ENCODE measurements at regions not wholly inside any gene's neighbourhood (a gene's known extent, or its start where the extent isn't known, plus 50 kb on each side); places are given as distances from the start of the nearest gene placed in this dataset.

- ATAC-seq: peak; percentile 84 to 85
- peaks cover 0 to 11% of the 10 kb centered on the region in 2 donors for H3K9me3 Mint-ChIP-seq
- no peak for DNase-seq (ENCODE audit: low spot score in 2 of 2)
- H3K36me3 Mint-ChIP-seq: peaks cover 0 to 16% of the 10 kb centered on the region in 2 donors
- peak overlapping the region in 1 of 2 donors; percentile 37 for H3K27ac Mint-ChIP-seq
Measured at GRCh38 chr9:631596-631995, 209.9 kb upstream of the DMRT1 start.

- ATAC-seq: no peak
- H3K27ac Mint-ChIP-seq: no peak overlapping the region
Measured at GRCh38 chr9:633461-633860, 208.0 kb upstream of the DMRT1 start.

DNA sequence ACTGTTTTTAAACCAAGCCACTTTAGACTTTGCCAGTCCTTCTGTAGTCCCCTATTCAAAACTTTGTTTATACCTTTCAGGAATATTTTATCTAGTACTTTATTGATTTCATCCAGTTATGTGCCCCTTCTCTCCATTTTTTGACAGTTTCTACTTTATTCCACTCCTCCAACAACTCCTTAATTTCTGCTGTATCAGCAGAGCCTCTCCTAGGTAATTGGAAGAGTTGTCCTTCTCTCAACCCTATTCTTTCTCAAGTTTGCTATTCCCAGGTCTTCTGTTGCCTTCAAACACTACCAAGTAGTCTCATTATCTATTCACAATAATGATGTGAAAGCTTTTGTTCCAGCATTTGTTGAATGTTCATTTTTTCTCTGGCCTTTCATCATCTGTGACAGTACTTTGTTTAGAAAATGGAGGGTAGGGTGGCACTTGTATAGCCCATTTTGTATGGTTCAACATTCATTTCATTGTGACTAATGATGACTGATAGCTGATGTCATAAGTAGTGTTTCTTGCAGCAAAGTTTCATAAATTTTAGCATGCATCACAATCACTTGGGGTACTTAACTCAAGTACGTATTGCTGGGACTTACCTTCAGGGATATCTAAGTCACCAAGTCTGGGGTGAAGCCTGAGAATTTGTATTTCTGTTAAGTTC, 204.4 kb upstream of the DMRT1 start:
- ATAC-seq: peak; percentile 41
- peaks cover 0 to 5% of the 10 kb centered on the region in 2 donors for H3K36me3 Mint-ChIP-seq
- peak overlapping the region in 1 of 2 donors; percentile 8 for H3K27ac Mint-ChIP-seq
- no peaks in the 10 kb centered on the region for H3K9me3 Mint-ChIP-seq
- no peak for DNase-seq (ENCODE audit: low spot score in 2 of 2)

More at GRCh38 chr9:633461-633860, 208.0 kb upstream of the DMRT1 start:
- no peak for DNase-seq (ENCODE audit: low spot score in 2 of 2)
- Mint-ChIP-seq H3K36me3 (peaks cover 0 to 16% of the 10 kb centered on the region in 2 donors), H3K9me3 (peaks cover 0 to 11% of the 10 kb centered on the region in 2 donors)

DNA sequence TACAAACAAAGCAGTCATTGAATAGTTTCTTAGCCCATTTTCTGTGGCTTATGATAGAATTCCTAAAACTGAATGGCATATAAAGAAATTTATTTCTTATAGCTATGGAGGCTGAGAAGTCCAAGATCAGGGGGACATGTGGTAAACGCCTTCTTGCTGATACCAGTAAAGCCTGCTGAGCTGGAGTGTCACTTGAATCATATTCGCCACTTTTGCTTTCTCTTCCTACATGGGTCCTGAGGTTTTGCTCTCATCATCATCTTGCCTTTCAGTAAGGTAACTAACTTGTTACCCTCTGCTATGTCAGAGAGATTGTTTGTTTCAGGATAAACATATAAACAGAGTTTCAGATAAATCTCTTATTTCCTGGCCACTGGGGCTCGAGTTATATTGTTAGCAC, 203.3 kb upstream of the DMRT1 start:
- no peak for DNase-seq (ENCODE audit: low spot score in 2 of 2)
- H3K36me3 Mint-ChIP-seq: no peaks in the 10 kb centered on the region
- no peaks in the 10 kb centered on the region for H3K9me3 Mint-ChIP-seq
- peak overlapping the region in 1 of 2 donors; percentile 33 for H3K27ac Mint-ChIP-seq
- peak in 1 of 2 donors; percentile 34 for ATAC-seq

GRCh38 chr9:642014-642413, 199.5 kb upstream of the DMRT1 start:
- Mint-ChIP-seq H3K27ac (peak overlapping the region in 1 of 2 donors; percentile 55), H3K9me3 (no peaks in the 10 kb centered on the region), H3K36me3 (no peaks in the 10 kb centered on the region)
- ATAC-seq: no peak
- no peak for DNase-seq (ENCODE audit: low spot score in 2 of 2)

DNA sequence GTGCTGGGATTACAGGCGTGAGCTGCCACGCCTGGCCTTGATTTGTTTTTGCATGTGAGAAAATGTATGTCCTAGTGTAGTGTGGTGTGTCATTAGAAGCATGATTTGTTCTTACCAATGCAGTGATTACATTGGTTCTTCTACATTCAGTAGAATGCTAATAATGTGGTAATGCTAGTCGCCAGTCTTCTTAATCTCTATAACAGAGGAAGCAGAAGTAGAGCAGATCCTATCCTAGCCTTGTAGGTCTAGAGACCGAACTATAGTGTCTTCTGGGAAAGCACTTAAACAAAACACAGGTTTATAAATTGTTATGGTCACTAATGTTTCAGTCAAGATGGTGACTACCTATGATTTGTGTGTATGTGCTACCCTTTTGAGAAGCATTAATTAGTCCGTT, 197.5 kb upstream of the DMRT1 start:
- no peaks in the 10 kb centered on the region for H3K36me3 Mint-ChIP-seq
- DNase-seq (ENCODE audit: low spot score in 2 of 2) (no peak), ATAC-seq (no peak)
- no peaks in the 10 kb centered on the region for H3K9me3 Mint-ChIP-seq
- H3K27ac Mint-ChIP-seq: no peak overlapping the region

- Mint-ChIP-seq H3K36me3 (no peaks in the 10 kb centered on the region), H3K27ac (no peak overlapping the region), H3K9me3 (no peaks in the 10 kb centered on the region)
- DNase-seq (ENCODE audit: low spot score in 2 of 2): no peak
- no peak for ATAC-seq
Measured at GRCh38 chr9:647522-647921, 194.0 kb upstream of the DMRT1 start.

GRCh38 chr9:649128-650074, 192.1 kb upstream of the DMRT1 start:
- no peak for ATAC-seq
- Mint-ChIP-seq H3K36me3 (no peaks in the 10 kb centered on the region), H3K27ac (no peak overlapping the region), H3K9me3 (no peaks in the 10 kb centered on the region)
- no peak for DNase-seq (ENCODE audit: low spot score in 2 of 2)

GRCh38 chr9:650362-650761, 191.1 kb upstream of the DMRT1 start:
- no peak for DNase-seq (ENCODE audit: low spot score in 2 of 2)
- H3K9me3 Mint-ChIP-seq: no peaks in the 10 kb centered on the region

GRCh38 chr9:651371-651770, 190.1 kb upstream of the DMRT1 start:
- Mint-ChIP-seq H3K36me3 (no peaks in the 10 kb centered on the region), H3K9me3 (no peaks in the 10 kb centered on the region), H3K27ac (no peak overlapping the region)
- DNase-seq (ENCODE audit: low spot score in 2 of 2): no peak
- ATAC-seq: no peak

More at GRCh38 chr9:650362-650761, 191.1 kb upstream of the DMRT1 start:
- no peaks in the 10 kb centered on the region for H3K36me3 Mint-ChIP-seq
- peak overlapping the region in 1 of 2 donors; percentile 12 for H3K27ac Mint-ChIP-seq
- ATAC-seq: peak in 1 of 2 donors; percentile 69

DNA sequence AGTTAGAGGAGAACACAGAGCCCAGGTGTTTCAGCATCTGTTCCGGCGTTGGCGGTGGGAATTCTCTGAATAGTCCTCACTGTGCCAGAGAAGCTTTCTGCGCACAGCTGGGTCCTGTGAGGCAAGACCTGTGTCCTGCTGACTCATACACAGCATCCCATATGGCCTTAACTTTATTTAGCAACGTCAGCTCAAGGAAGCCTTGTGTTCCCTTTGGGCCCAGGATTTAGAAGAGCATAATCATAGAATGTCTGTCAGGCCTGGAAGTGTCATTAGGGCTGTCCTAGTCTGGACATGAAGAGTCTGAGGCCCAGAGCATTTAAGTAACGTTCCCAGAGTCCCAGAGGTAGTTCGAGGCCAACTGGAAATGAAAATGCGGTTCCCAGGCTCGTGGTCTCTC, 188.6 kb upstream of the DMRT1 start:
- no peak overlapping the region for H3K27ac Mint-ChIP-seq
- ATAC-seq (no peak), DNase-seq (ENCODE audit: low spot score in 2 of 2) (no peak)
- no peaks in the 10 kb centered on the region for H3K36me3 Mint-ChIP-seq
- no peaks in the 10 kb centered on the region for H3K9me3 Mint-ChIP-seq

- H3K27ac Mint-ChIP-seq: no peak overlapping the region
- H3K9me3 Mint-ChIP-seq: no peaks in the 10 kb centered on the region
- DNase-seq (ENCODE audit: low spot score in 2 of 2) (no peak), ATAC-seq (no peak)
- H3K36me3 Mint-ChIP-seq: no peaks in the 10 kb centered on the region
Measured at GRCh38 chr9:653421-653820, 188.1 kb upstream of the DMRT1 start.

DNA sequence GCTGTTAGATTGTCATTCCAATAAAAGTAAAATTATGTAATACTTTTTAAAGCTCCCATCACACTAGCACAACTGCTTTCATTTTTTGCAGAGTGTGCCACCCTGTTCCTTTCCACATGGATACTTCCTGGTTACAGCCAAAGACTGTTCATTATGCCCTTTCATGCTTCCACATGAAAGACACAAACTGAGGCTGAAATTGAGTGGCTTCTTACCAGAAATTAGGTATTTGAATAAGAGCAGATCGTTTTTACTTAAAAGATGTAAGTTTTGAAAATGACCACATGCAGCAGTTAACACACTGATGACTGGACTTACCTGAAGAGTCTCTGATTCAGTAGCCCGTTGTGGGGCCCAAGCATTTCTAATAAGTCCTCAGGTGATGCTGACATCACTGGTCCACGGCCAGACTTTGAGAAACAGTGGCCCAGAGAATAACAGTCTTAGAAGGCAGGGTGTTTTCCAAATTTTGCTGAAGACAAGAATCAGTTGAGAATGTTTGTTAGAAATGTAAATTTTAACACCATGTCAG, 187.6 kb upstream of the DMRT1 start:
- Mint-ChIP-seq H3K27ac (no peak overlapping the region), H3K36me3 (no peaks in the 10 kb centered on the region), H3K9me3 (no peaks in the 10 kb centered on the region)
- DNase-seq (ENCODE audit: low spot score in 2 of 2) (no peak), ATAC-seq (no peak)

GRCh38 chr9:655875-656274, 185.6 kb upstream of the DMRT1 start:
- no peak for DNase-seq (ENCODE audit: low spot score in 2 of 2)
- Mint-ChIP-seq H3K9me3 (no peaks in the 10 kb centered on the region), H3K36me3 (no peaks in the 10 kb centered on the region), H3K27ac (no peak overlapping the region)
- ATAC-seq: no peak

DNA sequence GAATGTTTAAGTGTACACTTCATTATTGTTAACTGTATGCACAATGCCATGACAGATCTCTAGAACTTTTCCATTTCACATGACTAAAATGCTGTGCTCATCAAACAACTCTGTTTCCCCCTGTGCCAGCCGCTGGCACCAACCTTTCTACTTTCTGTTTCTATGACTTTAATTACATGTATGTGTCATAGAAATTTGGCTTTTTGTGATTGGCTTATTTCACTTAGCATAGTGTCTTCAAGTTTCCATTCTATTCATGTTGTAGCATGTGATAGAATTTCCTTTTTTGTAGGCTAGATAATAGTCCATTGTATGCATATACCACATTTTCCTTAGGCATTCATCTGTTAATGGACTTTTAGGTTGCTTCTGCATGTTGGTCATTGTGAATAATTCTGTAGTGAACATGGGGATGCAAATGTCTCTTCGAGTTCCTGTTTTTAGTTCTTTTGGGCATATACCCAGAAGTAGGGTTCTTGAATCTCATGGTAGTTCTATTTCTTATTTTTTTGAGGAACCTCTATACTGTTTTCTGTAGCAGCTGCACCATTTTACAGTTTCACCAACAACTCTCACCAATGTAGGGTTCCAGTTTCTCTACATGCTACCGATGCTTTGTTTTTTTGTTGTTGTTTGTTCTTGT, 184.4 kb upstream of the DMRT1 start:
- H3K36me3 Mint-ChIP-seq: no peaks in the 10 kb centered on the region
- ATAC-seq: peak; percentile 65 to 71
- no peak for DNase-seq (ENCODE audit: low spot score in 2 of 2)
- H3K27ac Mint-ChIP-seq: no peak overlapping the region
- H3K9me3 Mint-ChIP-seq: no peaks in the 10 kb centered on the region

DNA sequence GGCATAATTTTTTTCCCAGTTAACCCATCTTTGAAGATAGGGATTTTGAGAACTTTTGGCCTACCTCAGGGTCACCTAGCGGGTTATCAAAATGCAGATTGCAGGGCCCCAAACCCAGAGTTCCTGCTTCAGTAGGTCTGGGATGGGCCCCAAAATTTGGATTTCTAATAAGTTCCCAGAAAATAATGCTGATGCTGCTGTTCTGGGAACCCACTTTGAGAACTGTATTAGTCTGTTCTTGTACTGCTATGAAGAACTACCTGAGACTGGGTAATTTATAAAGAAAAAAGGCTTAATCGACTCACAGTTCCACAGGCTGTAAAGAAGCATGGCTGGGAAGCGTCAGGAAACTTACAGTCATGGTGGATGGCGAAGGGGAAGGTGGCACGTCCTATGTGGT, 182.2 kb upstream of the DMRT1 start:
- Mint-ChIP-seq H3K36me3 (peaks cover 0 to 4% of the 10 kb centered on the region in 2 donors), H3K27ac (no peak overlapping the region), H3K9me3 (no peaks in the 10 kb centered on the region)
- DNase-seq (ENCODE audit: low spot score in 2 of 2) (no peak), ATAC-seq (no peak)

- ATAC-seq (peak in 1 of 2 donors; percentile 20), DNase-seq (ENCODE audit: low spot score in 2 of 2) (no peak)
- no peaks in the 10 kb centered on the region for H3K9me3 Mint-ChIP-seq
- H3K27ac Mint-ChIP-seq: no peak overlapping the region
- peaks cover 0 to 4% of the 10 kb centered on the region in 2 donors for H3K36me3 Mint-ChIP-seq
Measured at GRCh38 chr9:660227-660626, 181.3 kb upstream of the DMRT1 start.

All from activated naive CD4-positive, alpha-beta T cell treated with anti-CD3 and anti-CD28 coated beads, Interleukin-2, amount 50 U/mL, for 72 hours (primary cell).